Stimulated activated CD8-positive, alpha-beta memory T cell treated with anti-CD3 and anti-CD28 coated beads, Interleukin-12 subunit alpha, Interleukin-12 subunit beta, amount 100 ng/mL, for 1 hour (primary cell): ENCODE measurements at regions not wholly inside any gene's neighbourhood (a gene's known extent, or its start where the extent isn't known, plus 50 kb on each side); places are given as distances from the start of the nearest gene placed in this dataset.
"Not testable (repeated sequence)": the region's sequence is repeated elsewhere in the genome, so short reads cannot be mapped to it uniquely, and the experiment has no call there.

ENCODE experiments used
- DNase-seq: peaks from one replicate; pipeline ENCODE4 v3.0.0-alpha.2; 2020; ENCODE audit warnings: low read depth

DNA sequence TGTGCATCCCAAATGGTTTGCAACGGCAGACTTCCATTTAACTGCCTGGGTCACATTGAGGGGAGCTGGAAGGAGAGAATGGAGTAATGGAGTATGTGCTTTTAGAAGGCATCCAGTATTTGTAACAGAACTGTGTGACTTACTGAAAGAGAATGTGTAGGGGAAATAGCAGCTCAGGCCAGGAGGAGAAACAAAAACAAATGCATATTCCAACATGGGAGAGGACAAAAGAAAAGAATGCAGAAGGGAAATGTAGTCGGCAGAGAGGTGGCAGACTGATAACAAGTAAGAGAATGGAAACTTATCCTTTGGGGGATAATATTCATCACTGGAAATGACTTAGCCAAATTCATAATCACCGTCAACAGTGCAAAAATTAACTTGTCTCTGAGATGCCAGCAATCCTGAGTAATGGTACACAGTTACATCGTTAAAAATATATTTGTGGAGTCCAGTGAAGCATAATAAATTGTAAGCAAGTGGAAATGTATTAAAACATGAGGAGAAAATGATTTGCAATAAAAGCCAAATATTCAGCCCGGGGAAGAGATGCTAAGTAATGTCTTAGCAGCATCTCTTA lies 294.9 kb upstream of the SGO1 start:
- no peak for DNase-seq

DNA sequence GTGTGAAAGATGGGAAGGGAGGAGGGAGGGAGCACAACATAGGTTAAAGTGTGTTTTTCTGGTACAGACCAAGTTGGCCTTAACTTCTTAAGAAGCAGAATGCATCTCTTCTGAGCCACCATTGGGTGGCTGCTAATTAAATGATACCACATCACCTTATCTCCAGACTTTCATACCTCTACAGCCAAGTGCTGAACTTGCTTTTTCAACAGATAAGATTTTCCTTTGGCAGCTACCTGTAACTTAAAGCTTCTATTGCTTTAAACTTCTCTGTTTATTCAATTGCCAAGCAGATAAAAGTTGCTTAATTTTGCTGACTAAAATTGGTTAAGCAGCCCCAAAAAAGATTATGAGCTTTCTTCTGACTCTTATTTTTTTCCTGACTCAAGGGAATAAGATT lies 292.4 kb upstream of the SGO1 start:
- DNase-seq = no peak

DNA sequence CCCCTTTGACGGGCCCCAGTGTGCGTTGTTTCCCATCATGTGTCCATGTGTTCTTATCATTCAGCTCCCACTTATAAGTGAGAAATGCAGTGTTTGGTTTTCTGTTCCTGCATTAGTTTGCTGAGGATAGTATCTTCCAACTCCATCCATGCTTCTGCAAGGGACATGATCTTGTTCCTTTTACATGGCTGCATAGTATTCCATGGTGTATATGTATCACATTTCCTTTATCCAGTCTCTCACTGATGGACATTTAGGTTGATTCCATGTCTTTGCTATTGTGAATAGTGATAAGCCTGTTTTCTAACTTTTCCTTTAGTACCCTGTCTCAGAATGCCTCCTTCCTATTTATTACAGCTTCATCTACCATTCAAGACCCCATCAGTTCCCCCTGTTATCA lies 278.2 kb upstream of the SGO1 start:
- DNase-seq = not testable (repeated sequence)

DNA sequence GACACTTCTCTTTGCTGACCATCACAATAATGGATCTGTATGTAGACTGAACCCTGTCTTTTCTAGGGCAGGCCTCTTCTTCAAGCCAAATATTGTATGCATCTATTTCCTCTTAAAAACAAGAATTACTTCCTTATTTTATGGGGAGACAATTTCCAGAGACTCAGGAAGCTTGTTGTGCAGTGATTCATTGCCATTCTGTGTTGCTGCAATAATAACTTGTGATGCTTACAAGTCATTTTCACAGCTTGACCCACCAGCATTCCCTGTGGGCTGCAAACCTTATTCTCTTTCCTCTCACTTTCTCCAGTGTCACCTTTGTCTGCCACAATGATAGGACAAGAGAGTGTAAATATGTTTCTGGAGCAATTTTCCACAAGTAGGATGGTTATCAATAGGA lies 276.7 kb upstream of the SGO1 start:
- no peak for DNase-seq

DNA sequence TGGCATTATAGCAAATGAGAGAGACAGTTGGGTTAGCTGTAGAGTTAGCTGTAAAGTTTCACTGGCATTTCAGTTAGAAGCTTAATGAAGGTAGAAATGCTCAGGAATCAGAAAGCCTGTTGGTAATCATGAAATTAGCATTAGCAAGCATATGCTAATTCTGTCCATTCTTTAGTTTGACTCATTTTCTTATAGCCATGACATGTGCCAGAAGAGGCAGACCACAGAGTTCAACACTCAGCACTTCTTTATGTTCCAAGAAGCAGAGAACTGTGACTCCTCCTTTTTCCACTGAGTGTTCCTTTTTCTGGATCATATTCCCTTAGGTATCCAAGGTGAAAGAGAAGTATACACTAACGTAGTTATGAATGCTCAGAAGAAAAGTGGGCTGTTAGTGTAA lies 276.2 kb upstream of the SGO1 start:
- DNase-seq = no peak

DNA sequence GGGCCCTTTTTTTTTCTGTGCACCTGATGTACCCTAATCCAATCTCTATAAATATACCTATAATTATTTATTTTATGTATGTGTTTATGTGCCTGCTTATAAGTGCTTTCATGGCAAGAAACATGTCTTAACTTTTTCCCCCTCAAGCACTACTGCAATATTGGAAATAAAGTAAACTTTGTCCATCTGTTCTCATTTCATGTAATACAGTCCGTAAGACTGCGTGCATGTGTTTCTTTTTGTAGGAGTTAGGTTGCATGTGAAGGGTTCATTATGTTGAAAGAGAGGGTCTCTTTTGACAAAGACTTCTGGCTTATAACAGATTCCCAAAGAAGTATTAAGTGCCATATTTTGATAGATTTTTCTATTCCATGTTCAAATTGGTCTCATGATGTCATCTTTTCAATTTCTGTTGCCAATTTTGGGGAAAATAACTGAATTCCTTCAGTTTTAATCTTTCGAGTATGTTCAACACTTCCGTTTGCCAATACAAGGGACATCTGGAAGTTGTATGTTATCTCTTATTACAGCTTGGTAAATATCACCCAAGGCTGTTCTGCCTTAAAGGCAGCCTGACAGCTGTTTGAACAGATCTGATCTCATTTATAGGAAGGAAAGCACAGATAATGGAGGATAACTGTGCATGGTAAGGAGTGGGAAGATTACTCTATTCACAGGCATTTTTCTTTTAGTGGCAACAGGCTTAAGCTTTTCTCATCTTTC lies 273.1 kb upstream of the SGO1 start:
- DNase-seq = no peak

DNA sequence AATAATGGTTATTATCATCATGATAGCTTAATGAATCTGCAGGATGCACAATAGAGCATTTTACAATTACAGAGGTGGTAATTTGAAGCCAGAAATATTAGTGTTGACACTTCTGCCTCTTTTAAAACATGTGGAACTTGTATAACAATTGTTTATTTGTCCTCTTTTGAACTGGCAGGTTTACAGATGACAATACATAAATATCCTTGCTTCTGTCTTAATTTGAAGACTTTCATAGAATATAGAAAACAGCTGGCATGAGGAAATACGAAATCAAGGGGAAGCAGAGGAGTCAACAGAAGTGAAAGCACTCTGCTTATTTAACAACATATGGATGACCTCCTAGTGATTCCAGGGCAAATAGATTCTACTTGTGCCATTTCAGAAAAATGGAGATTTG lies 270.5 kb upstream of the SGO1 start:
- no peak for DNase-seq

DNA sequence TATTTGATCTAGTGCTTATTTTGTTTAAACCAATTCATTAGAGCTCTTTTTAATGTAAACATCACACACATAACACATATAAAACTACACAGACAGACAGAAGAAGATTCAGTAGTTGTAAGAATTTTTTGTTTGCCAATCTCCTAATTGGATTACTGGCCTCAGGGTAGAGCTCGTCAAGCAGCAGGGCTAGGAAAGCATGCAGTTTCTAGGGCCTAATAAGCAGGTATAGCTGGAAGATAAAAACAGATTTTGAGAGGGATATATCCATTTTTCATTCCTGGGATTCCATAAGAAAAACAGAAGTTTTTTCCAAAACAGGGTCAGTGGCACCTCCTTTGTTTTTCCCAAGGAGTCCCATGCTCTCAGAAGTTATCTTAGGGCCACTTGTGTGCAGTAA lies 265.2 kb upstream of the SGO1 start:
- DNase-seq = no peak

DNA sequence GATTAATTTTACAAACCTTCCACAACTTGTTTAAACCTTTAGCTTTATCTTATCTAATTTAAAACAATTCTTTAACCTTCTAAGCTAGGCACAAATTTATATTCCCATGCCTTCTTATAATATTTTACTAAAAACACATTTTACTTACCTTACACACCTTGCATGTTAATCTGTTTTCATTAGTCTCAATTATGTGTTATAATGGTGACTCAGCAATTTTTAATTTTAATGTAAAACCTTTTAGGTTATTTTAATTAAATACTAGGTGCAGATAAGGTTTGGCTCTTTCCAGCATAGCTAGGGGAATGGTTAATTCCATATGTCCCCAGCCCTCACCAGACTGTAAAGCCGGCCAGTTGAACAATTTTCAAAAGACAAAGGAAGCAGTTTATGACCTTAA lies 264.6 kb upstream of the SGO1 start:
- no peak for DNase-seq

DNA sequence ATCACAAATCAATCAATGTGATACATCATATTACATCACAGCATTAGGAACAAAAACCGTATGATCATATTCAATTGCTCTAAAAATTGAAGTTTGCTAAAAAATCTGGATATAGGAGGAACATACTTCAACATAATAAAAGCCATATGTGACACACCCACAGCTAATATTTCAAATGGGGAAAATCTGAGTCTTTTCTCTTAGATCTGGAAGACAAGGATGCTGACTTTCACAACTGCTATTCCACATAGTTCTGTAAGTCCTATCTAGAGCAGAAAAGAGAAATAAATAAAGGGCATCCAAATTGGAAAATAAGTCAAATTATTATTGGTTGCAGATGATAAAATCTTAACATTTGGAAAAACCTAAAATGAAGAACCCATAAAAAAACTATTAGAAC lies 256.8 kb upstream of the SGO1 start:
- DNase-seq = no peak

DNA sequence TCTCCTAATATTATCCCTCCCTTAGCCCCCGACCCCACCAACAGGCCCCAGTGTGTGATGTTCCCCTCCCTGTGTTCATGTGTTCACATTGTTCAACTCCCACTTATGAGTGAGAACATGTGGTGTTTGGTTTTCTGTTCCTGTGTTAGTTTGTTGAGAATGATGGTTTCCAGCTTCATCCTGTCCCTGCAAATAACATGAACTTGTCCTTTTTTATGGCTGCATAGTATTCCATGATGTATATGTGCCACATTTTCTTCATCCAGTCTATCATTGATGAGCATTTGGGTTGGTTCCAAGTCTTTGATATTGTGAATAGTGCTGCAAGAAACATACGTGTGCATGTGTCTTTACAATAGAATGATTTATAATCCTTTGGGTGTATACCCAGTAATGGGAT lies 241.3 kb upstream of the SGO1 start:
- not testable (repeated sequence) for DNase-seq

DNA sequence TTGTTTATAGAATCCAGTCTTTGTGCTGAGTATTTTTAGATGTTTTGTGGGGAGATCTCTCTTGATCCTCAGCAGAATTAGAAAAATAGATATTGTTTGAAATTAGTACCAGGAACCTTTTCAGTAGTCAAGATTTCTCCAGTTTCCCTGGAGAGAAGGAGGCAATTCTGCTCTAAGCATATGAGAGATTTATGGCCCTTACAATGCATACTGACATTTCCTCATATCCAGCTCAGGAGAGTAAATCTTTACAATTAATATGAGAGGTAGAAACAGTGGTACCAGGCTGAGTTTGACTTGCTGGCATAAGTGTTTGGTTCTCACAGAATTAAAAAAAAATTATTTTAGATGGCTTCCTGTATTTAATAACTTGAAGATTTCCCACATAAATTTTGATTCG lies 239.1 kb upstream of the SGO1 start:
- DNase-seq = no peak

DNA sequence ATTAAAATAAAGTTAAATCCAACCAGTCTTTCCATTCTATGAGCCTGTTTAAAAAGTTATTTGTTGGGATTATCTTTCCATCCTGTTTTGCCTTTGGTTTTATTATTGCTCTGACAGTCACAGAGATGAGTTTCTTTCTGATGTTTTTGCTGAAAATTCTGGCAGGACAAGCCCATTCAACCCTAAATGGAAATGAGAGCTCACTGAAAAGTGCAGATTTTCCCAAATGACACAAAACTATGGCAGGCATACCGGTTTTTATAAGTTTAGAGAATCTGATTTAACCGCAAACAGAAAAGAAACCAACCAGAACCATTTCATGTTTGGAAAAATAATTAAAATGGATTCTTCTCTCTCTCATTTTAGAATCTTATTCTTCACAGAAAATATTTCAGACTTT lies 238.1 kb upstream of the SGO1 start:
- no peak for DNase-seq

DNA sequence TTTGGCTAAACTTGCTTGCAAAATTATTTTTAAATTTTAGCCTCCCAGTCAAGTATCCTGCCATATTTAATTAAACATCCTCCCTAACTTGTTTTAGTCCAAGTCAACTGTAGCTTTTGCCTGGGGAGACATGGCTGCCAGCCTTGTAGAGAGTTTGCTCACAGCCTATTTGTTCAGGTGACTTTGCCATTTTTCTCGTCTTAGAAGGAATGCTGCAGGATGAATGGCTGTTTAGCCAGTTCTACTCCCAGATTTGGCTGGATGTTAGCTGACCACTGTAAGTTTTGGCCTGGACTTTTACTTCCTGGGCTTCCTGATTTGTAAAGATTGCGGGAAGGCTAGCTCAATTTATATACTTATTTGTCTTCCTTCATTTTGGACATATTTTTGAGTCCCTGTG lies 236.4 kb upstream of the SGO1 start:
- DNase-seq = no peak

DNA sequence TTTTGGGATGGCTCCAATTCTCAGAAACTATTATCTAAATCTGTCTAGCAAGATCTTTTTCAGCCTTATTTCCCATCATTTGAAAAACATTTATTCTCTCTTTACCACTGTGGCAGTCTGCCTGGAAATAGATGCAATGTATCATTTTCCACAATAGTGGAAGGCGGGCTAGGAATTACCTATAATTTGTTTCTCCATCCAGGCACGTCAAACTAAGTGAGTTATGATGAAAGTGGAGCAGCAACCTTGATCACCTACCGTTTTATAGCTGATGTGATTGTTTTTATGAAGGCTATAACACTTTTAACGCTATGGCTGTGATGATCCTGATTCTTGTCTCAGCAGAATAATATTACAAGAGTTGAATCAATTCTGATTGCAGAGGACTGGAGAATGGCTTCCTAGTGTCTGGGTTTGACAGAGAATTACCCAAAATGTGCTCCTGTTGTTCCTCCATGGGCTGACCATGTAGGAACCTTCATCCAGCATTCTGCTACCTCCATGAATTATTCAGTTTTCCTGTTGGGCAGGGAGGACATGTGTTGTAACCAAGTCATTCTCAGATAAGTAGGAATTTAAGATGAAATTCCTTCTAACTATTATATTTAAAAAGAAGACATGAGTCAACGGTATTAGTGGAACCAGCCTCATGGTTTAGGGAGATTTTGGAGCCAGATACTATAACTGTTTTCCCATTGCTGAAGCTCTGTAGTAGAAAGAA lies 231.5 kb upstream of the SGO1 start:
- DNase-seq = no peak

DNA sequence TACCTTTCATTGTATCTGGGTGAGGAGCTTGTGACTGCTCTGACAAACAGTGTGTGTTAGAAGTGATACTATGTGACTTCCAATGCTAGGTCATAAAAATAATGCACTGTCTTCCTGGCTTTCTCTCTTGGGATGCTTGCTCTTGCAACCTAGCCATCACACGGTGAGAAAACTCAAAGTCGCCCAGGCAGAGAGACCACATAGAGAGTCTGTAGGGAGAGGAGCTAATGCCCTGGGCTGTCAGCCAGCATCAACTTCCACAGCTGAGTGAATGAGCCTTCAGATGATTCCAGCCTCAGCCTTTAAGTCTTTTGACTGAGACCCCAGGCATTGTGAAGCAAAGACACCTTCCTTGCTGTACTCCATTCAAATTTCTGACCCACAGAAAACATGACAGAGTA lies 220.6 kb upstream of the SGO1 start:
- DNase-seq = no peak

DNA sequence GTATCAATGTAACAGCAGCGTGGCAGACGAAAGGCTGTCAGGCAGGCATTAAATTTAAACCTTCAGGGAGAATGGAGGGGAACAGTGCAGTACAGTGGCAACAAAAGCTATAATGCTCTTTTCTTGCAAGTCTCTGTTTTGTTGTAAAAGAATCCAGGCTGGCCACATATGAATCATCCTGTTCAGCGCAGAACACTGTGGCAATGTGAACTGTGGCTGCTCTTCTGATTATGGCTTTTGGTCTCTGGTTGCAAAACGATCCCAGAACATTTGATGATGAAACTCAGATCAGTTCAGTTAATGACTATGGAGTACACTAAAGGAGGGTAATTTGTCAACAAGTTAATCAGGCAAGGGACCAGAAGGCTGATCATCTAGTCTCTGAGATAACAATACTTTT lies 219.7 kb upstream of the SGO1 start:
- DNase-seq = no peak

DNA sequence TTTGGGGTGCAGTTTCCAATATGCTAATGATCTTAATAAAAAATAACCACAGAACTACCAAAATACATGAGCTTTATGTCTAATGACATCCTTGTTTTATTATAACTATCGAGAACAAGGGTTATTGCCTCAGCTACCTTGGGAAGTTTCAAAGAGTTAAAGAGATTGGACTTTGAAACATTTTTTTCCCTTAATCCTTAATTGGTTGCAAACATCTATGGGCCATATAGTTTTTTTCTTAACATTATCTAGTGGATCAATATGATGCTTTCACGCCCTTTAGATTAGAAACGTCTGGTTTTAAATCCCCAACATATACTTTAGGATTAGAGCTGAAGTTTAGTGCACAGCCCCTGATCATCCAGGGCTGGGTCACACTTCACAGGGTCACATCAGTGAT lies 219.2 kb upstream of the SGO1 start:
- no peak for DNase-seq

DNA sequence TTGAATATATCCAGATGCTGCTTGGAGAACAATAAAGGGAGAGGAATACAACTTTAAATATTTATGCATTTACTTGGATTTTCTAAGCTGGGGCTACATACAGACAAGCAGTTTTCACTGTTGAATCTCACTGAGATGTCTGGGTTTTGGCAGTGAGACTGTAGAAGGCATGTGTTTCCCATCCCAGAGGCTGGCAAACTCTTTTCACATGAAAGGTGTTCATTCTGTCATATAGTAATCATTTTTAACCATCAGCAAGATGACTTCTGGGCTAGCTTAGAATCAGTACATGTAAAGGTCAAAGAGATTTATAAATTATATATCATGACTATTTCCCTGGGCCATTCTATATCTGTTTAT lies 218.7 kb upstream of the SGO1 start:
- DNase-seq = no peak

DNA sequence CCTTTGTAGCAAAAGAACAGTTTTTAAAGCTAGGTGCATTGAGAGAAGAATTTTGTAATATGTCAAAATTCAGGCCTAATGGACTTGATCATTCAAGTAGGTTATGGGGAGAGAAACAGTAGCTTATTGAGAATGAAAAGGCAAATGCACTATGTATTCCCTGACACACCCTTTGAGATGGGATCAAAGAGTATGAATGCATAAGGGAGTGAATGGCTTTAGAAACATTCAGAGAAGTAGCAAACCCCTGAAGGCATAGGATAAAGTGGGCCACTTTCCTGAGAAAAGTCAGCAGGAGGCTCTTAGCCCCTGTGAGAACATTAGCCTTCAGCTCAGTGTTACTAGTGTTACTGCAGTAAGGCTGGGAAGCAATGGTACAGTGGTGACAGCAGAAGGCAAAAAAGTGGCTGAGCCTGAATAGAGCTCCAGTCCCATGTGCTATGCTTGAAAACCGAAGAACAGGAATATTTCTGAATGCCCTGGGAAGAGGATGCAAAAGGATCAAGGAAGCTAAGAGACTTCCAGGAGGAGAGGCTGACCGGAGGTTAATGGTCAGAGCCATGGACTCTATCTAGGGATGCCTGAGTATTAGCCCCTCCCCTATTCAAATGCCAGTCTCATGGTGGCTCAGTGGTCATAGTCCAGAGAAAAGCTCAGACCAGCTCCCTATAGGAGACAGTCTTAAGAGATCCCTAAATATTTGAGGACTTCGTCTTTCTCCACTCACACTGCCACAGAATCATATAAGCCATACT lies 218.2 kb upstream of the SGO1 start:
- no peak for DNase-seq

DNA sequence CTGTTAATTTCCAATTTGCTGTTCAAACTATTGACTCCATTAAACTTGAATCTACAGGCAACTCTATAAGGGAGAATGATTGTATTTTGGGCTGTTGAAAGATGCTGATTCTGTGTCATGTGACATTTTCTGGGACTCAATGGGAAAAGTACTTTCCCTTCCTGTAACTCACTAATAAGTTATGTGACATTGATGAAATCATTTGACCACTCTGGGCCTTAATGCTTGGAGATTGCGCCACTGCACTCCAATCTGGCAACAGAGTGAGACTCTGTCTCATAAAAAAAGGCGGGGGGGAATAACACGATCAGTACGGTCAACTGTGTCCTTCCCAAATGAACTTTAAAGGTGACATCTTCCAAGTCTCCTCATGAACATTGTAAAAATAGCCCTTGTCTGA lies 215.2 kb upstream of the SGO1 start:
- DNase-seq = no peak

DNA sequence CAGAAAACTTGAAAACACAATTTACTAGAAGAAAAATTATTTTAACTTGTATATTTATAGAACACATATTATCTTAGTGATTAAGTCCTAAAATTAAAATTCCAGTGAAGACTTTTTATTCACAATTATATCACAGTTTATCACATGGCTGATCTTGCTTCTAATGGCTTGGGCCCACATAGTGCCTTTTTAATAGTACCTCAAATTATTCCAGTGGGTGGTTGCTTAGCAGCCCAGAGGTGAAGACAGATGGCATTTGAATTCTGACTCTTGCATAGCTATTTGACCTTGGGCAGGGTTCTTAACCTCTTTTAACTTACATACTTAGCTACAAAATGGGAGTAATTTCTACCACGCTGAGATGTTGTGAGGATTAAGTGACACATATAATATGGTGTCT lies 214.7 kb upstream of the SGO1 start:
- DNase-seq = no peak

DNA sequence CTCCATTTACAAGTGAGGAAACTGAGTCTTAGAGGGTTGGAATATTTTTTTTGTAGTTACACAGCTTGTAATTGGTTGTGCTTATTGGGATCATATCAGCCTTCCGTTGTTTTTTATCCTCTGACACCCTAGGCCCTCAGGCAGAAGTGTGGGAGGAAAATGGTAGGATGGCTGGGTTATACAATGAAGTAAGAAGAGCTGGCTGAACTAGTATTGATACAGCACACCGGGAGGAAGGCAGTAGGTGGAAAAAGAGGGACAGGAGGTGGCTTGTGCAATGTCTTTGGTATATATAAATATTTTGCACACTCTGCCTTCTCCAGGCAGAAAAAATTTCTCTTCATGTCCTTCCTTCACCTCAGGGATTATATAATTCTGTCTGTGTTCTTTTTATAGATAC lies 214.3 kb upstream of the SGO1 start:
- no peak for DNase-seq
